ENCODE measurements at regions not wholly inside any gene's neighbourhood (a gene's known extent, or its start where the extent isn't known, plus 50 kb on each side); places are given as distances from the start of the nearest gene placed in this dataset.

DNA sequence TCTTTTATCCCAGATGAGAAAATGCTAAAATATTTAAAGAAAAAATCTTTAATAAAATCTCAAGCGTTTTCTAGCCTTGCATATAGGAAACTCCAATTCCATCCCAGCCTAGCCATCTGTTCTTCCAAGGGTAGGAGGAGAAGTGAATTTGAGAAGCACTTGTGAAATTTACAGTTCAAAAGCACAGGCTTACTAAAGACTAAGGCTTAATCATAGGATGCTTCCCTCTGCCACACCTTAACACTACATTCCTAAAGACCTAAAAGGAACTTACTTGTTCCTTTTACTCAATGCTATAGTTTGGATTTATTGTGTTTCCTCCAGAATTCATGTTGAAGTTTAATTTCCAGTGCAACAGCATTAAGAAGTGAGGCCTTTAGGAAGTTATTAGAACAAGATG lies 764.8 kb upstream of the CADM2 start (continued):
- TF ChIP-seq, protein P1, sequence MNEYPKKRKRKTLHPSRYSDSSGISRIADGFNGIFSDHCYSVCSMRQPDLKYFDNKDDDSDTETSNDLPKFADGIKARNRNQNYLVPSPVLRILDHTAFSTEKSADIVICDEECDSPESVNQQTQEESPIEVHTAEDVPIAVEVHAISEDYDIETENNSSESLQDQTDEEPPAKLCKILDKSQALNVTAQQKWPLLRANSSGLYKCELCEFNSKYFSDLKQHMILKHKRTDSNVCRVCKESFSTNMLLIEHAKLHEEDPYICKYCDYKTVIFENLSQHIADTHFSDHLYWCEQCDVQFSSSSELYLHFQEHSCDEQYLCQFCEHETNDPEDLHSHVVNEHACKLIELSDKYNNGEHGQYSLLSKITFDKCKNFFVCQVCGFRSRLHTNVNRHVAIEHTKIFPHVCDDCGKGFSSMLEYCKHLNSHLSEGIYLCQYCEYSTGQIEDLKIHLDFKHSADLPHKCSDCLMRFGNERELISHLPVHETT (CRISPR knock-in tag; conservative IDR thresholded peaks at IDR 0.05 in 1 of 2, IDR thresholded peaks at IDR 0.05 in 1 of 2): no peak
- TF ChIP-seq GTF2F1 (IDR thresholded peaks at IDR 0.05; ENCODE audit: low read depth, low read length) (no peak), SRSF3 (IDR thresholded peaks at IDR 0.05; ENCODE audit: insufficient read depth, low read length) (no peak), NFIC (IDR thresholded peaks at IDR 0.05) (no peak)

GRCh38 chr3:84209474-84209873 lies 749.3 kb upstream of the CADM2 start:
- in situ Hi-C loops (cut with MboI): no loop called here
- no peak for DNase-seq (ENCODE audit: extremely low read depth in 1 of 4, low spot score in 3 of 4)
- Histone ChIP-seq H4K20me1 (replicated peaks; ENCODE audit: control insufficient read depth, insufficient read depth, low read length) (no peaks in the 10 kb centered on the region), H3K27ac (ENCODE audit: extremely low read depth, low read depth, low read length) (no peak overlapping the region), H3K36me3 (ENCODE audit: control insufficient read depth, insufficient read depth, low read length) (no peaks in the 10 kb centered on the region), H3K4me3 (no peak overlapping the region), H3K27me3 (ENCODE audit: control insufficient read depth in 2 of 2, insufficient read depth in 2 of 2, low read length in 2 of 2) (no peaks in the 10 kb centered on the region), H3K9ac (ENCODE audit: insufficient read depth in 1 of 2, low read depth in 2 of 2, low read length in 2 of 2) (no peak overlapping the region), H3K79me2 (ENCODE audit: control insufficient read depth, insufficient read depth, low read length) (no peaks in the 10 kb centered on the region), H3K4me1 (replicated peaks in 1 of 2; ENCODE audit: control insufficient read depth in 2 of 2, insufficient read depth in 2 of 2, low read length in 2 of 2) (no peaks in the 10 kb centered on the region), H3K9me3 (replicated peaks; ENCODE audit: control insufficient read depth, insufficient read depth, low read depth, low read length) (no peaks in the 10 kb centered on the region), H3K4me2 (ENCODE audit: insufficient read depth, low read length) (no peak overlapping the region), H2AFZ (ENCODE audit: low read depth, low read length) (no peak overlapping the region), H3K9me1 (ENCODE audit: control insufficient read depth, insufficient read depth, low read length) (no peaks in the 10 kb centered on the region)
- no peak for FAIRE-seq
- BruUV-seq (replicated peaks): no TSS peak
- intact Hi-C loops (cut with micrococcal nuclease): no loop called here
- ChIA-PET CTCF (ENCODE audit: low intra/inter-chr PET ratio) (no interaction called here), POLR2A (no interaction called here)
- no peak for ATAC-seq
- TF ChIP-seq FOSL1 (tag; conservative IDR thresholded peaks at IDR 0.05) (no peak), ZNF764 (CRISPR knock-in tag; IDR thresholded peaks at IDR 0.05; ENCODE audit: low read depth) (no peak), PRMT5 (CRISPR knock-in tag; IDR thresholded peaks at IDR 0.05) (no peak), ZNF699 (CRISPR knock-in tag; IDR thresholded peaks at IDR 0.05; ENCODE audit: insufficient replicate concordance) (no peak), SRSF3 (IDR thresholded peaks at IDR 0.05; ENCODE audit: insufficient read depth, low read length) (no peak), ZNF518B (CRISPR knock-in tag; IDR thresholded peaks at IDR 0.05) (no peak), THAP12 (CRISPR knock-in tag; IDR thresholded peaks at IDR 0.05) (no peak), ASH1L (IDR thresholded peaks at IDR 0.05; ENCODE audit: borderline replicate concordance, low read depth, partially characterized antibody) (no peak), HLTF (IDR thresholded peaks at IDR 0.05) (no peak), NFXL1 (CRISPR knock-in tag; IDR thresholded peaks at IDR 0.05) (no peak), SIX5 (IDR thresholded peaks at IDR 0.05; ENCODE audit: borderline replicate concordance in 1 of 2, insufficient read depth in 1 of 2, low read depth in 1 of 2, low read length in 2 of 2) (no peak), CHD2 (IDR thresholded peaks at IDR 0.05; ENCODE audit: low read depth, low read length) (no peak), ZNF274 (IDR thresholded peaks at IDR 0.05; ENCODE audit: borderline replicate concordance, low read depth, low read length) (no peak)

Measured in K562 (cell line).